NCI-H2196 treated with DMSO at 0.1 percent for 48 hours (cell line): ENCODE measurements at regions not wholly inside any gene's neighbourhood (a gene's known extent, or its start where the extent isn't known, plus 50 kb on each side); places are given as distances from the start of the nearest gene placed in this dataset.

ENCODE experiments used
- DNase-seq: peaks from one replicate; lab custom pipeline; 2025; ENCODE audit not compliant: unreplicated experiment; lab: John Stamatoyannopoulos, UW

GRCh38 chr16:64475627-64476351, 646.1 kb downstream of the CDH11 start:
- no peak for DNase-seq

- no peak for DNase-seq
Measured at GRCh38 chr16:64470916-64471315, 650.9 kb downstream of the CDH11 start.

GRCh38 chr16:64469906-64470702, 651.8 kb downstream of the CDH11 start:
- DNase-seq, result no peak

- DNase-seq, result no peak
Measured at GRCh38 chr16:64469351-64469750, 652.5 kb downstream of the CDH11 start.

- no peak for DNase-seq
Measured at GRCh38 chr16:64468515-64469090, 653.3 kb downstream of the CDH11 start.

GRCh38 chr16:64459821-64460220, 662.0 kb downstream of the CDH11 start:
- no peak for DNase-seq

GRCh38 chr16:64459402-64459801, 662.5 kb downstream of the CDH11 start:
- DNase-seq, result no peak

GRCh38 chr16:64455275-64455674, 666.6 kb downstream of the CDH11 start:
- DNase-seq, result no peak

GRCh38 chr16:64453646-64454045, 668.2 kb downstream of the CDH11 start:
- DNase-seq, result no peak

- DNase-seq, result no peak
Measured at GRCh38 chr16:64452446-64452845, 669.4 kb downstream of the CDH11 start.

GRCh38 chr16:64450177-64450576, 671.7 kb downstream of the CDH11 start:
- no peak for DNase-seq

GRCh38 chr16:64449506-64449905, 672.4 kb downstream of the CDH11 start:
- no peak for DNase-seq

GRCh38 chr16:64445649-64446048, 676.2 kb downstream of the CDH11 start:
- DNase-seq, result no peak

- no peak for DNase-seq
Measured at GRCh38 chr16:64445245-64445644, 676.6 kb downstream of the CDH11 start.

- no peak for DNase-seq
Measured at GRCh38 chr16:64440421-64440831, 681.4 kb downstream of the CDH11 start.

- DNase-seq, result no peak
Measured at GRCh38 chr16:64440005-64440404, 681.9 kb downstream of the CDH11 start.

GRCh38 chr16:64437706-64438324, 684.0 kb downstream of the CDH11 start:
- no peak for DNase-seq

GRCh38 chr16:64434526-64435069, 687.3 kb downstream of the CDH11 start:
- no peak for DNase-seq

GRCh38 chr16:64428463-64429113, 693.3 kb downstream of the CDH11 start:
- DNase-seq, result no peak

- no peak for DNase-seq
Measured at GRCh38 chr16:64426131-64426666, 695.7 kb downstream of the CDH11 start.

GRCh38 chr16:64425381-64425780, 696.5 kb downstream of the CDH11 start:
- no peak for DNase-seq
